ENCODE measurements at regions not wholly inside any gene's neighbourhood (a gene's known extent, or its start where the extent isn't known, plus 50 kb on each side); places are given as distances from the start of the nearest gene placed in this dataset.

DNA sequence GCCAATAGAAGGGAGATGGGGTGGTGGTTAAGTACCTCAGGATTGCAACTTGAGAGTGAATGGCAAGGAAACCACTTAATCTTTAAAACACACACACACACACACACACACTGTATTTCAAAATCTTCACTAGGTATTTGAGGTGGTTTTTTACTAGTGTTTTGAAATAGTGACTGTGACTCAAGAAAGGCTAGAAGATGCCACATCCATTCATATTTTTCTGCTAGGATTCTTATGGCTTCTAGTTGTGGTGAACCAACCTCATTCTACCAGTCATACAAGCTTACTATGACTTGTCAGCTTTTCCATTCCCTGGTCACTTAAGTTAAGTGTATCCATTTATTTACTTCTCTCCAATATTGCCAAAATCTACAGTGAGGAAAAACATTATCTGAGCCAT is 519.4 kb upstream of the JAG1 start:
- no peak for ATAC-seq
- ChIA-PET CTCF (interaction anchor here (0.6 kb wide), 1 partner anchor 50 kb away, joined by 3 read pairs; no protein-coding TSS in a partner anchor), POLR2A (no interaction called here)

DNA sequence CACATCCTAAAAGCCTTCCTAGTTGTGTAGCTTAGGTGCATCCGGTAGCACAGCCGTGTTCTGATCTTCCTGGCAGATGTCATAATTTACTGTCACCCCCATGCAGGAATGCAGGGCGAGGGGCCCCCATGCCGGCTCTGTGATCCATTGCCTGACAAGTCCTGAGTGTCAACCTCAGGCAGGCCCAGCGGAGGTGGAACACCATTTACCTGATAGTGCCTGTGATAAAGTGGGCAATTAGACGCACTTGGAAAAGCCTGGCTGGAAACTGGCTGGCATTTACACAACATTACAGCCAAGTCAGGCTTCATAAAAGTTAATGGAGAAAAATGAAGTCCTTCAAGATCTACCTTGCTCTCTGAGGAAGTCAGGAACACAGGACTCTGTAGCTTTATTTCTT is 521.4 kb upstream of the JAG1 start:
- intact Hi-C loops (cut with micrococcal nuclease; ENCODE audit: unreplicated experiment) (no loop called here), in situ Hi-C loops (cut with HindIII; ENCODE audit: low pct_unique_long_range_greater_than_20kb, low sequenced_read_pairs) (no loop called here)
- no peaks in the 10 kb centered on the region for H3K27me3 ChIP-seq (ENCODE audit: control insufficient read depth, insufficient read depth, low read length)
- no peaks in the 10 kb centered on the region for H3K36me3 ChIP-seq (ENCODE audit: control insufficient read depth, insufficient read depth, low read length)
- no TSS peak for BruUV-seq (replicated peaks)
- TF ChIP-seq, protein P1, sequence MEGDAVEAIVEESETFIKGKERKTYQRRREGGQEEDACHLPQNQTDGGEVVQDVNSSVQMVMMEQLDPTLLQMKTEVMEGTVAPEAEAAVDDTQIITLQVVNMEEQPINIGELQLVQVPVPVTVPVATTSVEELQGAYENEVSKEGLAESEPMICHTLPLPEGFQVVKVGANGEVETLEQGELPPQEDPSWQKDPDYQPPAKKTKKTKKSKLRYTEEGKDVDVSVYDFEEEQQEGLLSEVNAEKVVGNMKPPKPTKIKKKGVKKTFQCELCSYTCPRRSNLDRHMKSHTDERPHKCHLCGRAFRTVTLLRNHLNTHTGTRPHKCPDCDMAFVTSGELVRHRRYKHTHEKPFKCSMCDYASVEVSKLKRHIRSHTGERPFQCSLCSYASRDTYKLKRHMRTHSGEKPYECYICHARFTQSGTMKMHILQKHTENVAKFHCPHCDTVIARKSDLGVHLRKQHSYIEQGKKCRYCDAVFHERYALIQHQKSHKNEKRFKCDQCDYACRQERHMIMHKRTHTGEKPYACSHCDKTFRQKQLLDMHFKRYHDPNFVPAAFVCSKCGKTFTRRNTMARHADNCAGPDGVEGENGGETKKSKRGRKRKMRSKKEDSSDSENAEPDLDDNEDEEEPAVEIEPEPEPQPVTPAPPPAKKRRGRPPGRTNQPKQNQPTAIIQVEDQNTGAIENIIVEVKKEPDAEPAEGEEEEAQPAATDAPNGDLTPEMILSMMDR (IDR thresholded peaks at IDR 0.05): no peak
- TF ChIP-seq, protein P2, sequence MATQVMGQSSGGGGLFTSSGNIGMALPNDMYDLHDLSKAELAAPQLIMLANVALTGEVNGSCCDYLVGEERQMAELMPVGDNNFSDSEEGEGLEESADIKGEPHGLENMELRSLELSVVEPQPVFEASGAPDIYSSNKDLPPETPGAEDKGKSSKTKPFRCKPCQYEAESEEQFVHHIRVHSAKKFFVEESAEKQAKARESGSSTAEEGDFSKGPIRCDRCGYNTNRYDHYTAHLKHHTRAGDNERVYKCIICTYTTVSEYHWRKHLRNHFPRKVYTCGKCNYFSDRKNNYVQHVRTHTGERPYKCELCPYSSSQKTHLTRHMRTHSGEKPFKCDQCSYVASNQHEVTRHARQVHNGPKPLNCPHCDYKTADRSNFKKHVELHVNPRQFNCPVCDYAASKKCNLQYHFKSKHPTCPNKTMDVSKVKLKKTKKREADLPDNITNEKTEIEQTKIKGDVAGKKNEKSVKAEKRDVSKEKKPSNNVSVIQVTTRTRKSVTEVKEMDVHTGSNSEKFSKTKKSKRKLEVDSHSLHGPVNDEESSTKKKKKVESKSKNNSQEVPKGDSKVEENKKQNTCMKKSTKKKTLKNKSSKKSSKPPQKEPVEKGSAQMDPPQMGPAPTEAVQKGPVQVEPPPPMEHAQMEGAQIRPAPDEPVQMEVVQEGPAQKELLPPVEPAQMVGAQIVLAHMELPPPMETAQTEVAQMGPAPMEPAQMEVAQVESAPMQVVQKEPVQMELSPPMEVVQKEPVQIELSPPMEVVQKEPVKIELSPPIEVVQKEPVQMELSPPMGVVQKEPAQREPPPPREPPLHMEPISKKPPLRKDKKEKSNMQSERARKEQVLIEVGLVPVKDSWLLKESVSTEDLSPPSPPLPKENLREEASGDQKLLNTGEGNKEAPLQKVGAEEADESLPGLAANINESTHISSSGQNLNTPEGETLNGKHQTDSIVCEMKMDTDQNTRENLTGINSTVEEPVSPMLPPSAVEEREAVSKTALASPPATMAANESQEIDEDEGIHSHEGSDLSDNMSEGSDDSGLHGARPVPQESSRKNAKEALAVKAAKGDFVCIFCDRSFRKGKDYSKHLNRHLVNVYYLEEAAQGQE (IDR thresholded peaks at IDR 0.05; ENCODE audit: insufficient read depth in 1 of 2, low read depth in 2 of 2, low read length in 1 of 2): no peak
- TF ChIP-seq POLR2AphosphoS5 (IDR thresholded peaks at IDR 0.05; ENCODE audit: low read depth, low read length) (no peak), SIN3A (IDR thresholded peaks at IDR 0.05; ENCODE audit: borderline replicate concordance, insufficient read depth, low read depth, low read length) (no peak), TCF7L2 (IDR thresholded peaks at IDR 0.05; ENCODE audit: low read depth, low read length) (no peak)
- ATAC-seq (no peak), DNase-seq (ENCODE audit: low read depth, low spot score) (no peak)
- no peak overlapping the region for H3K27ac ChIP-seq (ENCODE audit: low read length)
- no peaks in the 10 kb centered on the region for H3K9me3 ChIP-seq (ENCODE audit: control insufficient read depth, insufficient read depth, low read depth, low read length)
- ChIA-PET CTCF (no interaction called here), POLR2A (interaction anchor here (0.7 kb wide), 1 partner anchor 267 kb away, joined by 5 read pairs; no protein-coding TSS in a partner anchor)
- no peaks in the 10 kb centered on the region for H3K4me1 ChIP-seq (ENCODE audit: control insufficient read depth, insufficient read depth, low read length)
- no peak overlapping the region for H3K4me3 ChIP-seq (ENCODE audit: low read depth in 2 of 2, low read length in 2 of 2)

More for the DNA sequence above, 519.4 kb upstream of the JAG1 start:
- in situ Hi-C loops (cut with HindIII; ENCODE audit: low pct_unique_long_range_greater_than_20kb, low sequenced_read_pairs) (no loop called here), intact Hi-C loops (cut with micrococcal nuclease; ENCODE audit: unreplicated experiment) (no loop called here)
- Histone ChIP-seq H3K27me3 (ENCODE audit: control insufficient read depth, insufficient read depth, low read length) (no peaks in the 10 kb centered on the region), H3K27ac (ENCODE audit: low read length) (no peak overlapping the region), H3K4me3 (ENCODE audit: low read depth in 2 of 2, low read length in 2 of 2) (no peak overlapping the region), H3K9me3 (ENCODE audit: control insufficient read depth, insufficient read depth, low read depth, low read length) (no peaks in the 10 kb centered on the region), H3K36me3 (ENCODE audit: control insufficient read depth, insufficient read depth, low read length) (no peaks in the 10 kb centered on the region), H3K4me1 (ENCODE audit: control insufficient read depth, insufficient read depth, low read length) (no peaks in the 10 kb centered on the region)
- TF ChIP-seq, protein P1 (IDR thresholded peaks at IDR 0.05): no peak
- TF ChIP-seq TCF7L2 (IDR thresholded peaks at IDR 0.05; ENCODE audit: low read depth, low read length): no peak
- BruUV-seq (replicated peaks): no TSS peak
- DNase-seq (ENCODE audit: low read depth, low spot score): no peak

All from Panc1 (cell line).